ENCODE measurements at regions not wholly inside any gene's neighbourhood (a gene's known extent, or its start where the extent isn't known, plus 50 kb on each side); places are given as distances from the start of the nearest gene placed in this dataset.
A peak's percentile ranks its signal among the peaks of the same experiment; 100 is the strongest.
"Not testable (repeated sequence)": the region's sequence is repeated elsewhere in the genome, so short reads cannot be mapped to it uniquely, and the experiment has no call there.

DNA sequence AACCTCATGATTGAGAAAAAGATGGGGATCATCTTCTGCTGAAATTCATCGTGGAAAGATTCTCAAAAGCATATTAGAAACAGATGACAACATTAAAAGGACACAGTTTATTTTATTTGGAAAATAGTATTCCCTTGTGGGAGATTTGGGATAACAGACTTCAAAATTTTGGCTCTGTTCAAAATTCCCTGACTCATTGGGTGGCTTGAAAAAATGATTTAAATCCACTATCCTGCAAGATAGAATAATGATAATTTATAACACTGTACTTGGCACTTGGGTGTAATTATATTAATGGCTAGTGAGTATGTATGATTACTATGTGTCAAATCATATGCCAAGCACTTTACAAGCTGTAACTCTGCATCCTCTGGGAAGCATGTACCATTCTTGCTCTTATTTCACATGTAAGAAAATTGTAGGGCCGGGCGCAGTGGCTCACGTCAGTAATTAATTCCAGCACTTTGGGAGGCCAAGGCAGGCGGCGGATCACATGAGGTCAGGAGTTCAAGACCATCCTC lies 128.8 kb downstream of the LMNTD1 start:
- no peak for DNase-seq

DNA sequence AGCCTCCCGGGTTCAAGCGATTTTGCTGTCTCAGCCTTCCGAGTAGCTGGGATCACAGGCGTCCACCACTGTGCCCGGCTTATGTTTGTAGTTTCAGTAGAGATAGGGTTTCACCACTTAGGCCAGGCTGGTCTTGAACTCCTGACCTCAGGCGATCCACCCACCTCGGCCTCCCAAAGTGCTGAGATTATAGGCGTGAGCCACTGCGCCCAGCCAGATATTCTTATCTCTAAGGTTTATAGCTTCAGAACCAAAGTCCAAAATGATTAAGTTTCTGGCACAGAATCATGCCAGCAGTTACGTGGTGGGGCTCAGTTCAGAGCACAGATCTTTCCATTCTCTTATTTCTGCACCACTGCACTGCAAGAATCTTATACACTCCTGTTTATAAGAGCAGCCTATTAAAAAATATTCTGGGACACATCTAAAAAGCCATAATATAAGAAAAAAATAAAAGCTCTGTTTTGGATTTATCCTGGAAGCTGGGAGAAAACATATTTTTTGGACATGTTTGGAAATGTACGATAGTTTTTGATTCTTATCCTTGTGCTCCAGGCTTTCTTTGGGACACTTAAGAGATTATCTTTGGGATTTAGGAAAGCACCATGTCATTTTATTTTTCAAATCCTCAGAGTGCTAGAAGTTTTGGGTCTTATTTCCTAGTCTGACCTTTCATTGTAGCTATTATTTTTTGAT lies 129.6 kb downstream of the LMNTD1 start:
- no peak for DNase-seq

DNA sequence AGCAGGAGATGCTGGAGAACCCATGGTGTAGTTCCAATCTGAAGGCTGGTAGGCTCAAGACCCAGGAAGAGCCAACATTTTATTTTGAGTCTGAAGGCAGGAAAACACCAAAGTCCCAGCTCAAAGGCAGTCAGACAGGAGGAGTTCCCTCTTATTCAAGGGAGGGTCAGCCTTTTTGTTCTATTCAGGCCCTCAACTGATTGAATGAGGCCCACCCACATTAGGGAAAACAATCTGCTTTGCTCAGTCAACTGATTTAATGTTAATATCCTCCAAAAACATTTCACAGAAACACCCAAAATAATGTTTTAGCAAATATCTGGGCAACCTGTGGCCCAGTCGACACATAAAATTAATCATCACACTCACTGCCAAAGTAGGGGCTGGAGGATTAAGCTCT lies 130.8 kb downstream of the LMNTD1 start:
- no peak for DNase-seq

DNA sequence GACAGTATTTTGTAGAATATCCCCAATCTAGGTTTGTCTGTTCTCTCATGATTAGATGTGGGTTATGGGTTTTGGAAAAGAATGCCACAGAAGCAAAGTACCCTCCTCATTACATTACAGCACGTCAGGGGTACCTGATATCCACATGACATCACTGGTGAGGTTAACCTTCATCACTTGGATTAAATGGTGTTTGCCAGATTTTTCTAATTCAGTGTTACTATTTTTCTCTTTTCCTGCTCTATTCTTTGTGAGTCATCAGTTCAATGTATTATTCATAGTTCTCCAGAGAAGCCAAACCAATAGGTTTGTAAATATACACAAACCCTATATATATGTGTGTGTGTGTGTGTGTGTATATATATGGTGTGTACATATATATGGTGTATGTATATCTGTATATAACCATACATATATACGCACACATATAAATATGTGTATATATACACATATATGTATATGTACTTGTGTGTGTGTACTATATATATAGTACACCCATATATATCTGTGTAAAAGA lies 131.4 kb downstream of the LMNTD1 start:
- no peak for DNase-seq

DNA sequence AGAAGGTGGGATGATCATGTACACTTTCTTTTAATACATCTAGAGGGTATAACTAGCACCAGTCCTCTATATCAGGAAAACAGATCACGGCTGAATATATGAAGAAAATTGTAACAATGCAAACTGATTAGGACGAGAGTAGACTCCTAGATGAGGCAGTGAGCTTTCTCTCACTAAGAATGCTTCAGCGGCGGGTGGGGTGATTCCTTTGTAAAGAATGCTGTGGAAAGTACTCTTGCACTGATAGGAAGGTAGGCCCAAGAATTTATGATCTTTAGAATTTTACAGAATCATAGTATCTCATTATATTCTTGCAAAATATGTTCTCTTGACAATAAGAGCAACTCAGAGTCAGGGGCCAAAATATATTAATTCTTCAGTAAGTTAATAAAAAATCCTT lies 133.0 kb downstream of the LMNTD1 start:
- DNase-seq = no peak

- DNase-seq = no peak
These were observed 133.5 kb downstream of the LMNTD1 start for GRCh38 chr12:25419595-25419994.

DNA sequence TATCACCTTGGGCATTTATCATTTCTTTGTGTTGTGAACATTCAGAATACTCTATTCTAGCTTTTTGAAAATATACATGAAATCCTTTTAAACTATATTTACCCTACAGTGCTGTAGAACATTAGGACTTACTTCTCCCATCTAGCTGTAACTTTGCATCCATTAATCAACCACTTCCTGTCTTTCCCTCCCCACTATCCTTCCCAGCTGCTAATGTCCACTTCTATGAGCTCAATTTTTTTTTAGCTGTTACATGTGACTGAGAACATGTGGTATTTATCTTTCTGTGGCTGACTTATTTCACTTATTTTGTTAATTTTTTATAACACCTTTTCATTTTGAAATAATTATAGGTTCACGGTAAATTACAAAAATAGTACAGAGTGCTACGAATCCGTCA lies 136.0 kb downstream of the LMNTD1 start:
- DNase-seq = no peak

- no peak for DNase-seq
These were observed 136.6 kb downstream of the LMNTD1 start for GRCh38 chr12:25416516-25416915.

DNA sequence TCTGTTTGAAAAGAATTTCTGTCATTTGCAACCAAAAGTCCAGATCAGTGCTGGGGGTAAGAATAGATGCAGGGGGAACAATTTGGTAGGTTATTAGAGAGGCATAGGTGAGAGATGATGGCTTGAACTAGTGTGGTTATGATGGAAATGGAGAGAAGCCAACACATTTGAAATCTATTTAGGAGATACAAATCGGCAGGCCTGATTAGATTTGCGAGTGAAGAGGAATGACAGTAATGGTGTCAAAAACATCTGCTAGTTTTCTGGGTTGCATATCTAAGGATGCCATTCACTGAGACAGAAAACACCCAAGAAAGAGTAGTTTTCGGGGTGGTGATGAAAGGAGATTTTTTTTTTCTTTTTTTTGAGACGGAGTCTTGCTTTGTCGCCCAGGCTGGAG lies 138.1 kb downstream of the LMNTD1 start:
- DNase-seq = no peak

- DNase-seq = no peak
These were observed 140.3 kb downstream of the LMNTD1 start for GRCh38 chr12:25412735-25413134.

DNA sequence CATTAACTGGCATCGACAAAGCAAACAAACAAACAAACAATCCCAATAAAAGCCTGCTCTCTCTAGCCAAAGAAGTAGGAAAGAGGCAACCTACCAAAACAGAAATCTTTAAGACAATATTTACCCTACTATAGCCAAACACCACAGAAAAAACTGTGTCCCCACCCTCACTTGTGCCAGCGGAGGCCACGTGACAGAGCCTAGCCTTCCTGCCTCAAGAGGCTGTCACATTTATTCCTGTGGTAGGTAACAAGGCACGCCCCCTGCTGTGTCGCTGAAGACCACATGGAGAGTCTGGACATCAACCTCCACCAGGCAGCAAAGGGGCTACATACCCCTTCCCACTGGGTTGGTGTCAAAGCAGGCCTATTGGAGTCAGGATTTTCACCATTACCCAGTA lies 148.1 kb downstream of the LMNTD1 start:
- no peak for DNase-seq

- no peak for DNase-seq
These were observed 151.0 kb upstream of the KRAS start for GRCh38 chr12:25401547-25402345.

GRCh38 chr12:25397001-25397400 lies 146.3 kb upstream of the KRAS start:
- no peak for DNase-seq

DNA sequence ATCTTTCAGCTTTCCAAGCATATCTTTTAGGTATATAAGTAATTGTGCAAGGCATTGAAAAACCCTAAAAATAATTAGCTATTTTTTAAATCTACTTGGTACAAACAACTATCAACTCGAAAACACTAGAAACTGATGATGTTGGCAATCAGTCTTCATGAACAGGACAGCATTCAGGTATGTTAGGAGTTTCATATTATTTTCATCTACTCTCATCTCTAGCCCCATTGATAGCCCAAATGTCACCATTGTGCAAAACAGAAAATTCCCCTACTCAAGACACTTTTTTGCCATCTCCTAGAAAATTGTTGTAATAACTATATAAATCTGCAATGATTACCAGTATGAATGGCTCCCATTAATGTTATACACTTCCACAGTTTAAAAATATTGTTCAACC lies 144.5 kb upstream of the KRAS start:
- DNase-seq = no peak

- DNase-seq = not testable (repeated sequence)
These were observed 144.0 kb upstream of the KRAS start for GRCh38 chr12:25394775-25395174.

- no peak for DNase-seq
These were observed 143.3 kb upstream of the KRAS start for GRCh38 chr12:25394025-25394424.

DNA sequence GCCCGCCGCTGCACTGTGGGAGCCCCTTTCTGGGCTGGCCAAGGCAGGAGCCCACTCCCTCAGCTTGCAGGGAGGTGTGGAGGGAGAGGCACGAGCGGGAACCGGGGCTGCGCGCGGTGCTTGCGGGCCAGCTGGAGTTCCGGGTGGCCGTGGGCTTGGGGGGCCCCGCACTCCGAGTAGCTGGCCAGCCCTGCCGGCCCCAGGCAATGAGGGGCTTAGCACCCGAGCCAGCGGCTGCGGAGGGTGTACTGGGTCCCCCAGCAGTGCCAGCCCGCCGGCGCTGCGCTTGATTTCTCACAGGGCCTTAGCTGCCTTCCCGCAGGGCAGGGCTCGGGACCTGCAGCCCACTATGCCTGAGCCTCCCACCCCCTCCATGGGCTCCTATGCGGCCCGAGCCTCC lies 140.6 kb upstream of the KRAS start:
- DNase-seq = not testable (repeated sequence)

GRCh38 chr12:25388183-25388582 lies 137.5 kb upstream of the KRAS start:
- no peak for DNase-seq

DNA sequence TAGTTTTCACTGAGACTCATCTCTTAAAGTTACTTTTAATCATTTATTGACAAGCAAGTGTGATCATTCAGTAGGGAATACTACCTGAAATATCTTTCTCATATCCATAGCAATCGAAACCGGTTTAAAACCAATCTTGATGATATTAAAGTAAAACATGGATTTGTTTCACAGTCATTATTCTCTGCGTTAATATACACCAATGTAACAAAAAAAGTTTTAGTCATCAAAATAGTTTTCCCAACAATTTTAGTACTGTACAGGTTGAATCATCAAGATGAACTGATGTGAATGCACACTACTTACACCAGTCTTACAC lies 137.0 kb upstream of the KRAS start:
- DNase-seq = no peak

- peak; percentile 64 to 68 for DNase-seq
These were observed 136.4 kb upstream of the KRAS start for GRCh38 chr12:25386831-25387731.

DNA sequence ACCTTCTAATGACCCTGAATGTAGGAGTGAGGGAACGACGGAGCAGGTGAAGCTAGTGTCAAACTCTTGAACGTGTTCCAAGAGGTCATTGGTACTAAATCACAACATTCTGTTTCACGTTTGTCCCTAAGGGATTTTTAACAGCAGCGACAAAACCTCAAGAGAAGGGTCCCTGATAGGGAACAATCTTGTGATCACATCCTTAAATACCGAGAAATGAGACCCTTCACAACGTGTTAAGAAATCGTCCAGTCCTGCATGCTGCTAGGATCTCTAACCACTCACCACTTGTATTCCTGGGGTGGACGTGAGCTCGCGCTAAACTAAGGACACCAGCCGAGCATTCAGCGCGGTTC lies 134.1 kb upstream of the KRAS start:
- no peak for DNase-seq

DNA sequence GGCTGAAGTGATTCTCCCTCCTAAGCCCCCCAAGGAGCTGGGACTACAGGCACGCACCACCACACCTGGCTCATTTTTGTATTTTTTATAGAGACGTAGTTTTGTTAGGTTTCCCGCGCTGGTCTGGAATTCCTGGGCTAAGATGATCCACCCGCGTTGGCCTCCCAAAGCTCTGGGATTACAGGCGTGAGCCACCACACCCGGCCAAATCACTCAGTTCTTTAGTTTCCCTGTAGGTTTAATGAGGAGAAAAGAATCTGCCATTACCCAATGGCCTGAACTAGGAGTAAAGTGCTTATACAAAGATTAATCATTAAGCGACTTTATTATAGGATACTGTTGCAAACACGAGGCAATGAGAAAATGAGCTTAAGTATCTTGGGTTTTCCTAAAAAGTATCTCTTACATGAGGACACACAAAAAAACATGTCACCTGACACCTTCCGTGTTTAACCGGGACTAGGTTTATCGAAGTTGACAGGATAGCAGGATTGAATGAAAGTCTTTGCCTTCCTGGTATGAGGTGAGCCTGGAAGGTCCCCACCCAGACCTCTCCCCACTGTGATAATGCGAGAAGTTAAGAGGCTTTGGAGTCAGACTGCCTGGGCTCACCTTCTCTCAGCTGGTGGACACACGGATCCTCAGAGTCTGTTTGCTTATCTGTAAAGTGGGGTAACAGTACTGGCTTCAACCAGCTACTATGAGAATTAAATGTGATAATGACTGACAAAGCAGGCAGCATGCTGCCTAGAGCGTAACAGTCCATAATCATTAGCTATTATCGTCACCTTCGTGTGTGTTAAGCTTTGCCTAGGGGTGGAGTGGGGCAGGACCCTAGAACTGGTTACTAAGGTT lies 133.5 kb upstream of the KRAS start:
- no peak for DNase-seq
